D721Med (cell line): ENCODE measurements at regions not wholly inside any gene's neighbourhood (a gene's known extent, or its start where the extent isn't known, plus 50 kb on each side); places are given as distances from the start of the nearest gene placed in this dataset.

Experiments
- DNase-seq: peaks from one replicate; pipeline ENCODE4 v3.0.0; 2011; ENCODE audit warnings: low spot score; ENCODE audit not compliant: insufficient read length
- FAIRE-seq: peaks from 2 replicates; lab custom pipeline; 2011; peaks lifted over from hg19 to GRCh38; lab: Jason Lieb, UNC
- TF ChIP-seq, protein P1 (sequence below): IDR thresholded peaks from 2 replicates; pipeline ENCODE4 v1.5.1; 2012; ENCODE audit warnings: mild to moderate bottlenecking, control low read depth; ENCODE audit not compliant: insufficient read depth; ENCODE audit errors: missing control alignments

DNA sequence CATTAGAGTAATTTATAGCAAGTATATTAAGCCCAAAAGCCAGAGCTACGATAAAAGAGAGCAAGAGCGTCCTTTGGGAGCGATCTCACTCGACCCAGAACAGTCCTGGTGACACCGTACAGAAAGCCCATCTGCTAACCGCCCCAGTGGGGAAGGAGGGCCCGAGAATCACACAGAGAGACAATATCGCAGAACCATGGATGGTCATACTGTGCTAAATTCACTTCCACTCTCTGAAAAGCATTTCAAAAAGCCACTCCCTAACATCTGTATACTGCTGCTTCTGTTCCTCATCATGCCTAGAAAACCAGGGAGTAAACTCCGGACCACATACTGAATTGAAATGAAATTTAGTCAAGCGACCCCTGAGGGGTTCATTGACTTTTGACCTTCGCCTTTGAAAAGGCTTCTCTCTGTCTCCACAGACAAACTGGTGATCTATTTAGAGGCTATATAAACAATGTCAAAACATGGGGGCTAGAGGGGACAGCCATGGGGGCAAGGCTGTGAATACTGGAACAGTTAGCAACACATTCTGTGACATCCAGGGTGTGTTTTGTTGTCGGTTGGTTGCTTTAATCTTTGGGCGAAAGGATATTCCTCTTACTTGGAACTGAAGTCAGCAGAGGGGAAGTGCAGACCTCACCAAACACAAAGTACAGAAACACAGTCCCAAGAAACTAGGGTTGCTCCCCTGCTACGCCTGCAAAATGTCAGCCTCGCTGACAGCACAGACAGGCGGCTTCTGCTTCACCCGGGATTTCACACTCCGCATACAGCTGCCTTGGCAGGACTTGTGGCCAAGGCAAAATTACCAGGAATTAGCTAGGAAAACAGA lies 129.0 kb upstream of the RASGEF1B start:
- no peak for DNase-seq
- no peak for FAIRE-seq
- TF ChIP-seq, protein P1, sequence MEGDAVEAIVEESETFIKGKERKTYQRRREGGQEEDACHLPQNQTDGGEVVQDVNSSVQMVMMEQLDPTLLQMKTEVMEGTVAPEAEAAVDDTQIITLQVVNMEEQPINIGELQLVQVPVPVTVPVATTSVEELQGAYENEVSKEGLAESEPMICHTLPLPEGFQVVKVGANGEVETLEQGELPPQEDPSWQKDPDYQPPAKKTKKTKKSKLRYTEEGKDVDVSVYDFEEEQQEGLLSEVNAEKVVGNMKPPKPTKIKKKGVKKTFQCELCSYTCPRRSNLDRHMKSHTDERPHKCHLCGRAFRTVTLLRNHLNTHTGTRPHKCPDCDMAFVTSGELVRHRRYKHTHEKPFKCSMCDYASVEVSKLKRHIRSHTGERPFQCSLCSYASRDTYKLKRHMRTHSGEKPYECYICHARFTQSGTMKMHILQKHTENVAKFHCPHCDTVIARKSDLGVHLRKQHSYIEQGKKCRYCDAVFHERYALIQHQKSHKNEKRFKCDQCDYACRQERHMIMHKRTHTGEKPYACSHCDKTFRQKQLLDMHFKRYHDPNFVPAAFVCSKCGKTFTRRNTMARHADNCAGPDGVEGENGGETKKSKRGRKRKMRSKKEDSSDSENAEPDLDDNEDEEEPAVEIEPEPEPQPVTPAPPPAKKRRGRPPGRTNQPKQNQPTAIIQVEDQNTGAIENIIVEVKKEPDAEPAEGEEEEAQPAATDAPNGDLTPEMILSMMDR, result no peak

DNA sequence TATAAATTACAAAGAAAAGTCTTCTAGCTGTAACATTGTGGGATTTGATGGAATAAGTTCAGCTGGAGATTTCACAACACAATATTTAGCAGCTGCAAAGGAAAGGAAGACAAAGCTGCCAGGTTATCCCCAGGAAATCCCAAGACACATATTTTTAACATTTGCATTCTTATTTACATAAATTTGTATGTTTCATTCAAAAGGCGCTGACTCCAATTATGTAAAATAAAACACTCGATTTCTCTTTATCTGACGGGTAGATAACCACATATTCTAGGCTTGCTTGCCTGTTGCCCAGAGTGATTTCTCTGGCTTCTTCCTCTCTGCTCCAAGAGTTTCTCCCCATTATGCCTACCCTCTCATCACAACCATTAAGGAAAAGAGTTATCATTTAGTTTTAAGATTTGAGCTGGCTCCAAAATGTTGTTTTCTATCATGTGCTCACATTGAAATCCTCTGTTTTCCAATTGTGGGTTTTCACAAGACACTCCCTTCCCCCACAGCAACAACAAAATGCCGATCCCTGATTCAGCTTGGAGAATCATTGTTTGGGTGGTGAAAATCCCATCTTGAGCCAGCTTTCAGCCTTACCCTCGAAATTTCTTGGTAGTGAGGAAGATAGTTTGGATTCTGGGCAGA lies 128.2 kb upstream of the RASGEF1B start:
- FAIRE-seq (no peak), DNase-seq (no peak)
- TF ChIP-seq, protein P1, result no peak

DNA sequence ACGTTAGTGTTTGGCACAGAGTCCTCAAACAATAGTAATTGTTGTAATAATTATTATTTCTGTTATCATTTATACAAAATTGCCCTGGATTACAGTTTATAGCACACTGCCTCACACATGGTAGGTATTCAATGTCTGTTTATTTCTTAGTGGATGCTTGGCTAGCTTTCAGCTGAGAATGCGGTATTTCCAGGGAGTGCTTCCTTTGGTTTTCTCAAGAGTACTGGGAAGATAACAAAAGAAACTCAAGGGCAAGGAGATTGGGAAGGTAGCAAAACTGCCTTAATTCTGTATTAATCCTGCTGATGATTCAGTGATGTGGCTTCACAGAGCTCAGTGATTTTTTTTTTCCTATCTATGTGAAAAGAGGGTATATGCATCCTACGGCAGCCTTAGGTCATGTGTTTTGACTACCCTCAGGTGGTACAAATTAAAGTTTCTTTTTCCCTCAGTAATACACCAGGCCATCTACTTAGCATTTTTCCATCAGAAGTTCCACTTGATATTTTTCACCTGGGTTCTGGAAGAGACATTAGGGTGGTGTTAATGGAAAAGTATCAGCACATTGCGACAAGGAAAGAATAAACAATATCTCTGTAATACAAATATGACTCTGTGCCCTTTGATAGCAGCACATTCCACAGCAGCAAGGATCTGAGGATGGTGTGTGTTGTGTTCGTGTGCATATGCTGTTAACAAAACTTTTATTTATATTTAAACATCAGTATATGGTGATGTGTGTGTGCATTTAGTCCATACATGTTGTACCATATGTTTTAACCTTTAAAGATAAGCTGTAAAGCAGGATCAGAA lies 124.3 kb upstream of the RASGEF1B start:
- DNase-seq (no peak), FAIRE-seq (no peak)
- TF ChIP-seq, protein P1, result no peak

DNA sequence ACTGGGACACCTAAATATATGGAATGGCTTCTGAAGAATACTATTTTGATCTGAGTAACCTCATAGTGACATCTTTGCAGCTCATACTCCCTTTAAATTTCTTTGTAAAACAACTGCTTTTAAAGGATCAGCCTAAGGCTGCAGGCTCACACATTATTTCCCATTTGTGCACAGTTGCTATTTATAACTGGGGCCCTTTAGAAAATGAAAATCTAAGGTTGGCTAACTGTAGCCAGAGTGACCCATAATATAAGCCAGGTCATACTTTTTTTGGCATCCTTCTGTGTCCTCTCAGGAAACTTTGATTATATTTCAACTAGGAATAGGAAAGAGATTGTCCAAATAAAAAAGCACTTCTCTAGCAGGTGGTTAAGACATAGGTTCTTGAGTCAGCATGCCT lies 123.6 kb upstream of the RASGEF1B start:
- FAIRE-seq, result no peak

DNA sequence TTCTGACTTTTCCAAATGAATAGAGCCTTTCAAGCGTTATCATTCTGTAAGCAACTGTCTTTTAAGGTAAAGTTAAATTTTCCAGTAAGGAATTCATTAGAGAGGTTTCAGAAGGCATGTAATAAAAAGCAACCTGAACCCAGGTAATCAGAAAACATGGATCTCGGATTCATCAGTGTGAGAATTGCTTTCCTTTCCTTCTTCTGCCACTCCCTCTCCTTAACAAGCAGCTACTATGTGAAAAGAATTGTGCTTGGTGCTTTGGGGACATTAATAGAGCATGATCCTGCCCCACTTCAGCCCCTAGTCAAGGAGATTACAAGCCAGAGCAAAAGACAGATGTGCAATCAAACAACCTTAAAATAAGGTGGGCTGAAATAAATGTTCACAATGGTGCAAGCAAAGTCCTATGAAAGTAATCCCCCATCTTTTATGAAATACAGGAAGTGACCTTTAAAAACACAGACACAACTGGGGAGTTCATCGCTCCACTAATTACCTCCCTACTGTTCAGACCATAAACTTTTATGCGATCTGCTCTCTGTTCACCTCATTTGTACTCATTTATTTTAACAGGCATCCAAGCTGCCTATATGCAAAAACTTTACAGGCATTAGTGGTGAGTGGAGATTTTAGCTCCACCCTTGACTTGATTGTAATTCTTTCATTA lies 122.9 kb upstream of the RASGEF1B start:
- peak; percentile 21 for FAIRE-seq
- TF ChIP-seq, protein P1, result no peak
- no peak for DNase-seq

More for the DNA sequence above, 123.6 kb upstream of the RASGEF1B start:
- TF ChIP-seq, protein P1, result no peak
- no peak for DNase-seq

DNA sequence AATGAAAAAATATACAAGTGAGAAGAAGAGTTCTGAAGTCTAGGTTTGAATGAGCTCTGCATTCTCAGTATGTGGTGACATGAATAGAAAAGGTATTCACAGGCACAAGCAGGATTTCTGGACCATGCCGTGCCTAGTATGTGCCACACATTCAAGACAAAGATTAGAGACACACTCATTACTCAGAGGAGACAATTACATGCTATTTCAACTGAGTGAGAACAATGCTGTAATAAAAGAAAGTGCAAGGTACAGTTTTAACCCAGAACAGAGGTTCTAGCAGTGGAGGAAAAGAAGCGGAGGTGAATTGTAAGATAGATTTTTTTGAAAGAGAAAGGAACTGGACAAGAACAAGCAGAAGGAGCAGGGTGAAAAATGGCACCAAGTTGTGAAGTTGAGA lies 121.0 kb upstream of the RASGEF1B start:
- FAIRE-seq, result no peak
- DNase-seq, result no peak

More for the DNA sequence above, 121.0 kb upstream of the RASGEF1B start:
- TF ChIP-seq, protein P1, result no peak
